IMR-90 (cell line): ENCODE measurements at regions not wholly inside any gene's neighbourhood (a gene's known extent, or its start where the extent isn't known, plus 50 kb on each side); places are given as distances from the start of the nearest gene placed in this dataset.

Source experiments
- ATAC-seq: fragments of 200-7000 bp; cut with Tn5 transposase; 2 replicates; pipeline ENCODE4 v1.9.1; 2020; ENCODE audit warnings: low read depth, mild to moderate bottlenecking, moderate library complexity
- BruUV-seq: library from RNA; stranded (reverse); fragments of 400-500 nt; replicated peaks from 2 replicates; lab custom pipeline; 2021; lab: Mats Ljungman, UMichigan
- CTCF ChIA-PET: fragments of 300-600 bp; formaldehyde crosslinking; extraction: SDS; loops from one replicate; lab custom pipeline; 2021; ENCODE audit warnings: antibody characterized with exemption; lab: Yijun Ruan, JAX
- POLR2A ChIA-PET: fragments of 300-600 bp; sonication (Branson Sonifier 250); formaldehyde crosslinking; loops from one replicate; lab custom pipeline; 2022; ENCODE audit warnings: antibody characterized with exemption; ENCODE audit not compliant: unreplicated experiment; lab: Charles Lee
- DNase-seq: peaks from one replicate; pipeline ENCODE4 v3.0.0; 2013
- H2AFZ ChIP-seq: replicated peaks from 2 replicates; pipeline ENCODE3; 2013; ENCODE audit warnings: low read length, mild to moderate bottlenecking; ENCODE audit not compliant: poor library complexity
- H2AK5ac ChIP-seq: 2 replicates; pipeline ENCODE4 v1.6.1; 2013; ENCODE audit warnings: low read depth, low read length, inconsistent platforms
- H2AK9ac ChIP-seq: replicated peaks from 2 replicates; pipeline ENCODE3; 2013; ENCODE audit warnings: mild to moderate bottlenecking, low read depth, low read length, moderate library complexity; ENCODE audit not compliant: poor library complexity
- H2BK120ac ChIP-seq: 2 replicates; pipeline ENCODE4 v1.6.1; 2013; ENCODE audit warnings: low read depth, low read length, inconsistent platforms
- H2BK15ac ChIP-seq: 3 replicates; pipeline ENCODE4 v1.6.1; 2013; ENCODE audit warnings: low read depth, low read length, inconsistent platforms
- H2BK20ac ChIP-seq: 2 replicates; pipeline ENCODE4 v1.6.1; 2013; ENCODE audit warnings: low read depth, mild to moderate bottlenecking, inconsistent platforms, low read length, moderate library complexity
- H2BK5ac ChIP-seq: 2 replicates; pipeline ENCODE4 v1.6.1; 2013; ENCODE audit warnings: mild to moderate bottlenecking, low read depth, low read length, inconsistent platforms; ENCODE audit not compliant: poor library complexity, severe bottlenecking
- H3K14ac ChIP-seq: replicated peaks from 2 replicates; pipeline ENCODE4 v1.6.1; 2013; ENCODE audit warnings: low read depth, low read length, inconsistent platforms
- H3K18ac ChIP-seq: 2 replicates; pipeline ENCODE4 v1.6.1; 2013; ENCODE audit warnings: low read depth, low read length, control low read depth
- H3K23ac ChIP-seq: 2 replicates; pipeline ENCODE4 v1.6.1; 2013; ENCODE audit warnings: low read depth, low read length, inconsistent platforms
- H3K27ac ChIP-seq: 2 replicates; pipeline ENCODE4 v1.5.1; 2013; ENCODE audit warnings: mild to moderate bottlenecking, control low read depth, low read length; ENCODE audit not compliant: insufficient read depth
- H3K27me3 ChIP-seq: 2 replicates; pipeline ENCODE4 v1.6.1; 2013; ENCODE audit warnings: low read length; ENCODE audit not compliant: control insufficient read depth, insufficient read depth
- H3K36me3 ChIP-seq: 2 replicates; pipeline ENCODE4 v1.6.1; 2013; ENCODE audit warnings: low read length, mixed read lengths; ENCODE audit not compliant: control insufficient read depth, insufficient read depth
- H3K4ac ChIP-seq: 2 replicates; pipeline ENCODE4 v1.6.1; 2013; ENCODE audit warnings: low read depth, low read length, inconsistent platforms
- H3K4me1 ChIP-seq: 2 replicates; pipeline ENCODE4 v1.6.1; 2013; ENCODE audit warnings: low read length, mixed read lengths; ENCODE audit not compliant: control insufficient read depth, insufficient read depth
- H3K4me2 ChIP-seq: 2 replicates; pipeline ENCODE4 v1.6.1; 2013; ENCODE audit warnings: low read depth, mild to moderate bottlenecking, control low read depth, low read length, moderate library complexity
- H3K4me3 ChIP-seq: 2 replicates; pipeline ENCODE4 v1.5.1; 2013; ENCODE audit warnings: low read depth, mild to moderate bottlenecking, control low read depth, low read length, moderate library complexity; ENCODE audit not compliant: insufficient read depth
- H3K56ac ChIP-seq: 2 replicates; pipeline ENCODE4 v1.6.1; 2013; ENCODE audit warnings: low read length, inconsistent platforms; ENCODE audit not compliant: insufficient read depth; ENCODE audit errors: extremely low read depth
- H3K79me1 ChIP-seq, 2 experiments: 2 replicates each; pipeline ENCODE4 v1.6.1; 2013; ENCODE audit warnings: low read length in 2 of 2, inconsistent platforms in 1 of 2, low read depth in 1 of 2
- H3K9ac ChIP-seq: 2 replicates; pipeline ENCODE4 v1.6.1; 2013; ENCODE audit warnings: low read depth, low read length, control low read depth
- H3K9me1 ChIP-seq: 2 replicates; pipeline ENCODE4 v1.6.1; 2013; ENCODE audit warnings: low read length, inconsistent platforms; ENCODE audit not compliant: insufficient read depth
- H3K9me3 ChIP-seq: 2 replicates; pipeline ENCODE4 v1.6.1; 2013; ENCODE audit warnings: low read length; ENCODE audit not compliant: control insufficient read depth, insufficient read depth
- H4K20me1 ChIP-seq: 2 replicates; pipeline ENCODE4 v1.6.1; 2013; ENCODE audit warnings: low read length, inconsistent platforms; ENCODE audit not compliant: insufficient read depth
- H4K5ac ChIP-seq: 2 replicates; pipeline ENCODE4 v1.6.1; 2013; ENCODE audit warnings: mild to moderate bottlenecking, low read depth, low read length, control low read depth
- H4K8ac ChIP-seq, 2 experiments: 2 replicates each; pipeline ENCODE4 v1.6.1; 2013; ENCODE audit warnings: low read depth in 2 of 2, low read length in 2 of 2, control low read depth in 1 of 2, inconsistent platforms in 1 of 2
- H4K91ac ChIP-seq: 2 replicates; pipeline ENCODE4 v1.6.1; 2013; ENCODE audit warnings: low read depth, low read length, inconsistent platforms; ENCODE audit not compliant: insufficient read depth
- BHLHE40 ChIP-seq: fragments of 150-350 bp; IDR thresholded peaks from 2 replicates; pipeline ENCODE4 v1.6.1; 2016; ENCODE audit warnings: mild to moderate bottlenecking, low read depth, low read length
- CEBPB ChIP-seq: IDR thresholded peaks from 2 replicates; pipeline ENCODE4 v1.6.1; 2012; ENCODE audit warnings: low read depth, low read length, improper control_type of control experiment
- CHD1 ChIP-seq: IDR thresholded peaks from 2 replicates; pipeline ENCODE4 v1.6.1; 2012; ENCODE audit warnings: low read depth, low read length, improper control_type of control experiment
- CTCF ChIP-seq: conservative IDR thresholded peaks from 2 replicates; pipeline ENCODE4 v1.5.1; 2012; ENCODE audit warnings: mild to moderate bottlenecking, low read depth, low read length, improper control_type of control experiment
- ELK1 ChIP-seq: fragments of 150-350 bp; IDR thresholded peaks from 2 replicates; pipeline ENCODE4 v1.6.1; 2016; ENCODE audit warnings: low read depth, mild to moderate bottlenecking, low read length, moderate library complexity, borderline replicate concordance
- FOS ChIP-seq: fragments of 150-350 bp; IDR thresholded peaks from 2 replicates; pipeline ENCODE4 v1.6.1; 2016; ENCODE audit warnings: low read depth, low read length
- MAFK ChIP-seq: IDR thresholded peaks from 2 replicates; pipeline ENCODE4 v1.6.1; 2012; ENCODE audit warnings: low read depth, low read length, improper control_type of control experiment
- MAZ ChIP-seq: IDR thresholded peaks from 2 replicates; pipeline ENCODE4 v1.6.1; 2012; ENCODE audit warnings: low read depth, mild to moderate bottlenecking, low read length, improper control_type of control experiment, moderate library complexity, borderline replicate concordance
- MXI1 ChIP-seq: IDR thresholded peaks from 2 replicates; pipeline ENCODE4 v1.6.1; 2012; ENCODE audit warnings: low read depth, mild to moderate bottlenecking, low read length, moderate library complexity, borderline replicate concordance
- NFE2L2 ChIP-seq: fragments of 150-350 bp; IDR thresholded peaks from 2 replicates; pipeline ENCODE4 v1.6.1; 2016; ENCODE audit warnings: low read depth, mild to moderate bottlenecking, low read length
- POLR2A ChIP-seq: IDR thresholded peaks from 2 replicates; pipeline ENCODE4 v1.6.1; 2012; ENCODE audit warnings: mild to moderate bottlenecking, low read depth, low read length
- RAD21 ChIP-seq: IDR thresholded peaks from 2 replicates; pipeline ENCODE4 v1.6.1; 2012; ENCODE audit warnings: low read length, improper control_type of control experiment
- RCOR1 ChIP-seq: IDR thresholded peaks from 2 replicates; pipeline ENCODE4 v1.6.1; 2012; ENCODE audit warnings: mild to moderate bottlenecking, low read length, improper control_type of control experiment; ENCODE audit not compliant: insufficient replicate concordance
- RFX5 ChIP-seq: IDR thresholded peaks from 2 replicates; pipeline ENCODE4 v1.8.0; 2012; ENCODE audit warnings: low read depth, mild to moderate bottlenecking, low read length, moderate library complexity
- SMC3 ChIP-seq: fragments of 150-350 bp; IDR thresholded peaks from 2 replicates; pipeline ENCODE4 v1.6.1; 2016; ENCODE audit warnings: low read depth, mild to moderate bottlenecking, antibody characterized with exemption, low read length, moderate library complexity
- WGBS, 2 experiments: methylation state at CpG; one replicate each; pipeline versions ENCODE4 v1.1.5 to v1.1.7; 2013; ENCODE audit warnings: missing lambda C conversion rate in 2 of 2; ENCODE audit not compliant: insufficient read length in 1 of 2; ENCODE audit errors: extremely low coverage in 2 of 2; 5-methylcytosine and 5-hydroxymethylcytosine counted together
- dilution Hi-C: fragments of 300-500 bp; cut with HindIII; formaldehyde crosslinking; loops from one replicate; pipeline ENCODE4 v1.14.3; 2018; ENCODE audit warnings: low sequenced_read_pairs; ENCODE audit not compliant: unreplicated experiment
- in situ Hi-C: fragments of 300-500 bp; cut with MboI; formaldehyde crosslinking; loops from 3 replicates; pipeline ENCODE4 v1.14.3; 2019; ENCODE audit warnings: low sequenced_read_pairs, inconsistent platforms, mixed read lengths
- intact Hi-C: fragments of 100-400 bp; cut with micrococcal nuclease; formaldehyde crosslinking; loops from 2 replicates; pipeline ENCODE4 v1.10.0; 2022
- TF ChIP-seq, protein P1 (sequence below): fragments of 150-350 bp; IDR thresholded peaks from 2 replicates; pipeline ENCODE4 v1.6.1; 2017; ENCODE audit warnings: mild to moderate bottlenecking, antibody characterized with exemption, low read length, low read depth

DNA sequence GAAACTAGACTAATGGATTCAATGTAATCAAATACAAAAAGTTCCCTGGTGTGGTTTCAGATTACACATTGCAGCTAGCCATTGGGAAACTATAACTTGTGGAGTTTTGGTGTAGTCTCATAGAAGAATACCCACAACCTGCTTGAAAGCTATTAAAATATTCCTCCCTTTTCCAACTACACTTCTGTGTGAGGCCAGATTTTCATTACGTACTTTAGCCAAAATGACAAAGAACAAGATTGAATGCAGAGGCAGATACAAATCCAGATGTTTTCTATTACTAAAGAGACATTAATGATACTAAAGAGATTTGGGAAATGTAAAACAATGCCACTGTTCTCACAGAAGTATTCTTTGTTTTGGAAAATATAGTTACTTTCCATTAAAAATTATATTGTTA is 128.7 kb upstream of the SLC35G4 start:
- Histone ChIP-seq H3K14ac (no peak overlapping the region), H4K5ac (no peak overlapping the region), H4K8ac (no peak overlapping the region), H2AK9ac (no peak overlapping the region), H2AK5ac (no peak overlapping the region), H4K91ac (no peak overlapping the region), H2AFZ (no peak overlapping the region), H3K4ac (no peak overlapping the region), H3K4me1 (no peaks in the 10 kb centered on the region), H3K9ac (no peak overlapping the region), H3K18ac (no peak overlapping the region), H3K9me1 (no peaks in the 10 kb centered on the region), H2BK5ac (no peak overlapping the region), H2BK15ac (no peak overlapping the region), H3K79me1 (no peaks in the 10 kb centered on the region), H2BK120ac (no peak overlapping the region), H3K56ac (no peak overlapping the region), H3K36me3 (no peaks in the 10 kb centered on the region), H3K27me3 (peaks cover 2% of the 10 kb centered on the region; the same call in 1 of the 2 replicates), H3K9me3 (no peaks in the 10 kb centered on the region), H3K23ac (no peak overlapping the region), H3K27ac (no peak overlapping the region), H3K4me2 (no peak overlapping the region), H3K4me3 (no peak overlapping the region), H4K20me1 (no peaks in the 10 kb centered on the region), H2BK20ac (no peak overlapping the region)
- POLR2A ChIA-PET: no interaction called here
- dilution Hi-C loops: no loop called here
- DNase-seq: no peak
- CTCF ChIA-PET: no interaction called here
- no peak for ATAC-seq
- no TSS peak for BruUV-seq
- intact Hi-C loops: no loop called here
- TF ChIP-seq FOS (no peak), CEBPB (no peak), MXI1 (no peak), MAZ (no peak), BHLHE40 (no peak), RCOR1 (no peak), RAD21 (no peak), CTCF (no peak), RFX5 (no peak), MAFK (no peak), SMC3 (no peak), ELK1 (no peak), CHD1 (no peak), POLR2A (no peak), NFE2L2 (no peak)
- TF ChIP-seq, protein P1, sequence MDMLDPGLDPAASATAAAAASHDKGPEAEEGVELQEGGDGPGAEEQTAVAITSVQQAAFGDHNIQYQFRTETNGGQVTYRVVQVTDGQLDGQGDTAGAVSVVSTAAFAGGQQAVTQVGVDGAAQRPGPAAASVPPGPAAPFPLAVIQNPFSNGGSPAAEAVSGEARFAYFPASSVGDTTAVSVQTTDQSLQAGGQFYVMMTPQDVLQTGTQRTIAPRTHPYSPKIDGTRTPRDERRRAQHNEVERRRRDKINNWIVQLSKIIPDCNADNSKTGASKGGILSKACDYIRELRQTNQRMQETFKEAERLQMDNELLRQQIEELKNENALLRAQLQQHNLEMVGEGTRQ: no peak
- WGBS, 2 experiments: no CpG with 5 or more reads among the region's 1 CpG
- in situ Hi-C loops: no loop called here
